ENCODE measurements at regions not wholly inside any gene's neighbourhood (a gene's known extent, or its start where the extent isn't known, plus 50 kb on each side); places are given as distances from the start of the nearest gene placed in this dataset.

- WGBS, 2 donors = 49 to 60% methylated on average over 8 to 17 of the region's 17 CpGs
- DNase-seq = no peak
- H3K27me3 ChIP-seq = peaks cover 0 to 5% of the 10 kb centered on the region in 2 donors
- ATAC-seq = no peak
- H3K36me3 ChIP-seq (replicated peaks in 1 of 2; ENCODE audit: insufficient read depth in 1 of 2, low read depth in 2 of 2) = no peaks in the 10 kb centered on the region
- intact Hi-C loops (cut with DNase I) = no loop called here
- no peak overlapping the region for H3K27ac ChIP-seq
- TF ChIP-seq POLR2A (IDR thresholded peaks at IDR 0.05) = no peak
- TF ChIP-seq CTCF (IDR thresholded peaks at IDR 0.05) = no peak
- H3K4me1 ChIP-seq = no peaks in the 10 kb centered on the region
- no peak overlapping the region for H3K4me3 ChIP-seq
- H3K9me3 ChIP-seq = no peaks in the 10 kb centered on the region
These were observed 101.7 kb upstream of the CASZ1 start for GRCh38 chr1:10897981-10898728.

GRCh38 chr1:10898921-10899320 is 102.5 kb upstream of the CASZ1 start:
- H3K4me1 ChIP-seq = no peaks in the 10 kb centered on the region
- whole genome bisulfite sequencing, 2 donors = 81 to 86% methylated on average over 7 to 9 of the region's 9 CpGs
- no peak for DNase-seq
- H3K27me3 ChIP-seq = peaks cover 0 to 5% of the 10 kb centered on the region in 2 donors
- H3K27ac ChIP-seq = no peak overlapping the region
- intact Hi-C loops (cut with DNase I) = no loop called here
- no peaks in the 10 kb centered on the region for H3K36me3 ChIP-seq (replicated peaks in 1 of 2; ENCODE audit: insufficient read depth in 1 of 2, low read depth in 2 of 2)
- no peak overlapping the region for H3K4me3 ChIP-seq
- no peak for ATAC-seq
- TF ChIP-seq POLR2A (IDR thresholded peaks at IDR 0.05) = no peak
- no peak for TF ChIP-seq CTCF (IDR thresholded peaks at IDR 0.05)
- H3K9me3 ChIP-seq = no peaks in the 10 kb centered on the region

- Histone ChIP-seq H3K4me1 (no peaks in the 10 kb centered on the region), H3K9me3 (no peaks in the 10 kb centered on the region), H3K27ac (no peak overlapping the region), H3K4me3 (no peak overlapping the region), H3K36me3 (replicated peaks in 1 of 2; ENCODE audit: insufficient read depth in 1 of 2, low read depth in 2 of 2) (no peaks in the 10 kb centered on the region), H3K27me3 (peaks cover 0 to 5% of the 10 kb centered on the region in 2 donors)
- DNase-seq (no peak), ATAC-seq (no peak)
- intact Hi-C loops (cut with DNase I) = no loop called here
- WGBS, 2 donors = 75 to 76% methylated on average over 10 to 18 of the region's 18 CpGs
- no peak for TF ChIP-seq POLR2A (IDR thresholded peaks at IDR 0.05)
- TF ChIP-seq CTCF (IDR thresholded peaks at IDR 0.05) = no peak
These were observed 103.2 kb upstream of the CASZ1 start for GRCh38 chr1:10899490-10900250.

- TF ChIP-seq CTCF (IDR thresholded peaks at IDR 0.05) (no peak), POLR2A (IDR thresholded peaks at IDR 0.05) (no peak)
- H3K9me3 ChIP-seq = no peaks in the 10 kb centered on the region
- 67 to 74% methylated on average over 10 to 12 of the region's 12 CpGs for WGBS, 2 donors
- no peak overlapping the region for H3K27ac ChIP-seq
- H3K36me3 ChIP-seq (replicated peaks in 1 of 2; ENCODE audit: insufficient read depth in 1 of 2, low read depth in 2 of 2) = no peaks in the 10 kb centered on the region
- no peak for DNase-seq
- no peak overlapping the region for H3K4me3 ChIP-seq
- intact Hi-C loops (cut with DNase I) = no loop called here
- no peaks in the 10 kb centered on the region for H3K4me1 ChIP-seq
- ATAC-seq = no peak
- H3K27me3 ChIP-seq = peaks cover 0 to 5% of the 10 kb centered on the region in 2 donors
These were observed 103.8 kb upstream of the CASZ1 start for GRCh38 chr1:10900251-10900651.

All from body of pancreas (tissue), 4 donors.